HG03039 (cell line): ENCODE measurements at regions not wholly inside any gene's neighbourhood (a gene's known extent, or its start where the extent isn't known, plus 50 kb on each side); places are given as distances from the start of the nearest gene placed in this dataset.

Experiments used
- ATAC-seq: cut with Tn5 transposase; IDR thresholded peaks from one replicate; pipeline ENCODE4 v1.9.1; 2021; ENCODE audit warnings: mild to moderate bottlenecking, moderate library complexity; ENCODE audit not compliant: unreplicated experiment

- ATAC-seq: no peak
Measured at GRCh38 chr2:64396551-64396950, 57.4 kb upstream of the LGALSL start.

- ATAC-seq: no peak
Measured at GRCh38 chr2:64398516-64399129, 55.3 kb upstream of the LGALSL start.

- no peak for ATAC-seq
Measured at GRCh38 chr2:64399521-64399920, 54.4 kb upstream of the LGALSL start.

GRCh38 chr2:64400105-64400728, 53.7 kb upstream of the LGALSL start:
- no peak for ATAC-seq

- ATAC-seq: no peak
Measured at GRCh38 chr2:64400733-64401528, 53.0 kb upstream of the LGALSL start.

- no peak for ATAC-seq
Measured at GRCh38 chr2:64401529-64401880, 52.5 kb upstream of the LGALSL start.

GRCh38 chr2:64402876-64403275, 51.1 kb upstream of the LGALSL start:
- ATAC-seq: no peak

- no peak for ATAC-seq
Measured at GRCh38 chr2:64403426-64403825, 50.5 kb upstream of the LGALSL start.

GRCh38 chr2:64404002-64404731, 49.8 kb upstream of the LGALSL start:
- ATAC-seq: no peak
